IMR-90 (cell line): ENCODE measurements at regions not wholly inside any gene's neighbourhood (a gene's known extent, or its start where the extent isn't known, plus 50 kb on each side); places are given as distances from the start of the nearest gene placed in this dataset.

Source experiments
- BHLHE40 ChIP-seq: fragments of 150-350 bp; IDR thresholded peaks from 2 replicates; pipeline ENCODE4 v1.6.1; 2016; ENCODE audit warnings: mild to moderate bottlenecking, low read depth, low read length
- FOS ChIP-seq: fragments of 150-350 bp; IDR thresholded peaks from 2 replicates; pipeline ENCODE4 v1.6.1; 2016; ENCODE audit warnings: low read depth, low read length
- MAFK ChIP-seq: IDR thresholded peaks from 2 replicates; pipeline ENCODE4 v1.6.1; 2012; ENCODE audit warnings: low read depth, low read length, improper control_type of control experiment
- MXI1 ChIP-seq: IDR thresholded peaks from 2 replicates; pipeline ENCODE4 v1.6.1; 2012; ENCODE audit warnings: low read depth, mild to moderate bottlenecking, low read length, moderate library complexity, borderline replicate concordance
- NFE2L2 ChIP-seq: fragments of 150-350 bp; IDR thresholded peaks from 2 replicates; pipeline ENCODE4 v1.6.1; 2016; ENCODE audit warnings: low read depth, mild to moderate bottlenecking, low read length
- POLR2A ChIP-seq: IDR thresholded peaks from 2 replicates; pipeline ENCODE4 v1.6.1; 2012; ENCODE audit warnings: mild to moderate bottlenecking, low read depth, low read length
- RAD21 ChIP-seq: IDR thresholded peaks from 2 replicates; pipeline ENCODE4 v1.6.1; 2012; ENCODE audit warnings: low read length, improper control_type of control experiment
- RFX5 ChIP-seq: IDR thresholded peaks from 2 replicates; pipeline ENCODE4 v1.8.0; 2012; ENCODE audit warnings: low read depth, mild to moderate bottlenecking, low read length, moderate library complexity
- SMC3 ChIP-seq: fragments of 150-350 bp; IDR thresholded peaks from 2 replicates; pipeline ENCODE4 v1.6.1; 2016; ENCODE audit warnings: low read depth, mild to moderate bottlenecking, antibody characterized with exemption, low read length, moderate library complexity
- TF ChIP-seq, protein P1 (sequence below): fragments of 150-350 bp; IDR thresholded peaks from 2 replicates; pipeline ENCODE4 v1.6.1; 2016; ENCODE audit warnings: low read depth, mild to moderate bottlenecking, low read length, moderate library complexity, borderline replicate concordance
- TF ChIP-seq, protein P2 (sequence below): conservative IDR thresholded peaks from 2 replicates; pipeline ENCODE4 v1.5.1; 2012; ENCODE audit warnings: mild to moderate bottlenecking, low read depth, low read length, improper control_type of control experiment
- TF ChIP-seq, protein P3 (sequence below): fragments of 150-350 bp; IDR thresholded peaks from 2 replicates; pipeline ENCODE4 v1.6.1; 2017; ENCODE audit warnings: mild to moderate bottlenecking, antibody characterized with exemption, low read length, low read depth

DNA sequence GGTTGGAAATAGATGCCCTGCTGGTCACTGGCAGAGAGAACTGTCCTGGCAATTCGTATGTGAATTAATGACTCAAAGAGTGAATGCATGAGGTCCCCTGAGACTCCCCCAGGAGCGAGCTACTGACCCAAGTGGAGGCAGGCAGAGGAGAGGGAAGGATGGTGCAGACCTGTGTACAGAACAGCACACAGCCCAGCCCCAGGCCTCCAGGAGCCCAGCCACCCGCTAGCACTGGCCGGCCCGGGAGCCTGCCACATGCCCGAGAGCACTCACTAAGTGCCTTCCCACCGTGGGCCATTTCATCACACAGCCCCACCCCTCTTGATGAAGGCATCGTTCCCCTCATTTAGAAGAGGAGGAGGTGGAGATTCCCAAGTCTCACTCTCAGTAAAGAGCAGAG lies 62.0 kb upstream of the IGSF21 start:
- TF ChIP-seq RFX5 (no peak), FOS (no peak), RAD21 (no peak), POLR2A (no peak), BHLHE40 (no peak), NFE2L2 (no peak), SMC3 (no peak), MXI1 (no peak), MAFK (no peak)
- TF ChIP-seq, protein P1, sequence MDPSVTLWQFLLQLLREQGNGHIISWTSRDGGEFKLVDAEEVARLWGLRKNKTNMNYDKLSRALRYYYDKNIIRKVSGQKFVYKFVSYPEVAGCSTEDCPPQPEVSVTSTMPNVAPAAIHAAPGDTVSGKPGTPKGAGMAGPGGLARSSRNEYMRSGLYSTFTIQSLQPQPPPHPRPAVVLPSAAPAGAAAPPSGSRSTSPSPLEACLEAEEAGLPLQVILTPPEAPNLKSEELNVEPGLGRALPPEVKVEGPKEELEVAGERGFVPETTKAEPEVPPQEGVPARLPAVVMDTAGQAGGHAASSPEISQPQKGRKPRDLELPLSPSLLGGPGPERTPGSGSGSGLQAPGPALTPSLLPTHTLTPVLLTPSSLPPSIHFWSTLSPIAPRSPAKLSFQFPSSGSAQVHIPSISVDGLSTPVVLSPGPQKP: no peak
- TF ChIP-seq, protein P2, sequence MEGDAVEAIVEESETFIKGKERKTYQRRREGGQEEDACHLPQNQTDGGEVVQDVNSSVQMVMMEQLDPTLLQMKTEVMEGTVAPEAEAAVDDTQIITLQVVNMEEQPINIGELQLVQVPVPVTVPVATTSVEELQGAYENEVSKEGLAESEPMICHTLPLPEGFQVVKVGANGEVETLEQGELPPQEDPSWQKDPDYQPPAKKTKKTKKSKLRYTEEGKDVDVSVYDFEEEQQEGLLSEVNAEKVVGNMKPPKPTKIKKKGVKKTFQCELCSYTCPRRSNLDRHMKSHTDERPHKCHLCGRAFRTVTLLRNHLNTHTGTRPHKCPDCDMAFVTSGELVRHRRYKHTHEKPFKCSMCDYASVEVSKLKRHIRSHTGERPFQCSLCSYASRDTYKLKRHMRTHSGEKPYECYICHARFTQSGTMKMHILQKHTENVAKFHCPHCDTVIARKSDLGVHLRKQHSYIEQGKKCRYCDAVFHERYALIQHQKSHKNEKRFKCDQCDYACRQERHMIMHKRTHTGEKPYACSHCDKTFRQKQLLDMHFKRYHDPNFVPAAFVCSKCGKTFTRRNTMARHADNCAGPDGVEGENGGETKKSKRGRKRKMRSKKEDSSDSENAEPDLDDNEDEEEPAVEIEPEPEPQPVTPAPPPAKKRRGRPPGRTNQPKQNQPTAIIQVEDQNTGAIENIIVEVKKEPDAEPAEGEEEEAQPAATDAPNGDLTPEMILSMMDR: no peak
- TF ChIP-seq, protein P3, sequence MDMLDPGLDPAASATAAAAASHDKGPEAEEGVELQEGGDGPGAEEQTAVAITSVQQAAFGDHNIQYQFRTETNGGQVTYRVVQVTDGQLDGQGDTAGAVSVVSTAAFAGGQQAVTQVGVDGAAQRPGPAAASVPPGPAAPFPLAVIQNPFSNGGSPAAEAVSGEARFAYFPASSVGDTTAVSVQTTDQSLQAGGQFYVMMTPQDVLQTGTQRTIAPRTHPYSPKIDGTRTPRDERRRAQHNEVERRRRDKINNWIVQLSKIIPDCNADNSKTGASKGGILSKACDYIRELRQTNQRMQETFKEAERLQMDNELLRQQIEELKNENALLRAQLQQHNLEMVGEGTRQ: no peak
